Esophagus squamous epithelium (tissue), 5 donors: ENCODE measurements at regions not wholly inside any gene's neighbourhood (a gene's known extent, or its start where the extent isn't known, plus 50 kb on each side); places are given as distances from the start of the nearest gene placed in this dataset.
A peak's percentile ranks its signal among the peaks of the same experiment; 100 is the strongest.

Experiments
- DNase-seq: peaks from one replicate; lab custom pipeline; 2025; lab: John Stamatoyannopoulos, UW
- H3K27ac ChIP-seq, 4 donors: fragments of 200-600 bp; sonication (generic); one replicate each; pipeline ENCODE4 v1.5.1; 2016 to 2019; ENCODE audit warnings: mild to moderate bottlenecking in 1 of 4
- H3K27me3 ChIP-seq, 4 donors: fragments of 200-600 bp; sonication (generic); 1 replicate in 3 of 4; 2 replicates in 1 of 4; pipeline versions ENCODE4 v1.5.1 to v1.6.0; 2017 to 2021; ENCODE audit warnings: antibody characterized with exemption in 1 of 4
- H3K36me3 ChIP-seq, 3 donors: fragments of 200-600 bp; sonication (generic); one replicate each; pipeline ENCODE4 v1.5.1; 2016 to 2019
- H3K4me1 ChIP-seq, 3 donors: fragments of 200-600 bp; sonication (generic); one replicate each; pipeline ENCODE4 v1.5.1; 2017 to 2019
- H3K4me3 ChIP-seq, 4 donors: fragments of 200-600 bp; sonication (generic); 1 replicate in 3 of 4; 2 replicates in 1 of 4; pipeline ENCODE4 v1.5.1; 2016 to 2019; ENCODE audit warnings: mild to moderate bottlenecking in 2 of 4, moderate library complexity in 1 of 4
- H3K9me3 ChIP-seq, 3 donors: fragments of 200-600 bp; sonication (generic); one replicate each; pipeline ENCODE4 v1.5.1; 2016 to 2019
- POLR2A ChIP-seq, 4 donors: fragments of 450-650 bp; IDR thresholded peaks; one replicate each; pipeline ENCODE4 v1.6.1; 2017; ENCODE audit warnings: antibody characterized with exemption in 4 of 4, mild to moderate bottlenecking in 4 of 4, moderate library complexity in 3 of 4
- WGBS, 2 donors: methylation state at CpG; one replicate each; pipeline ENCODE4 v1.1.5; 2018; 5-methylcytosine and 5-hydroxymethylcytosine counted together
- intact Hi-C: fragments of 100-400 bp; cut with DNase I; formaldehyde crosslinking; loops from one replicate; pipeline ENCODE4 v1.15.0; 2022
- TF ChIP-seq, protein P1 (sequence below), 6 experiments: fragments of 450-650 bp in 4 of 6; fragments of 200-600 bp in 2 of 6; sonication (generic) in 2 of 6; IDR thresholded peaks; one replicate each; pipeline ENCODE4 v1.5.1; 2016 to 2019; ENCODE audit warnings: antibody characterized with exemption in 6 of 6, mild to moderate bottlenecking in 4 of 6, moderate library complexity in 4 of 6
- donor health status: DM: yes; HTN: yes; CAD: no.

DNA sequence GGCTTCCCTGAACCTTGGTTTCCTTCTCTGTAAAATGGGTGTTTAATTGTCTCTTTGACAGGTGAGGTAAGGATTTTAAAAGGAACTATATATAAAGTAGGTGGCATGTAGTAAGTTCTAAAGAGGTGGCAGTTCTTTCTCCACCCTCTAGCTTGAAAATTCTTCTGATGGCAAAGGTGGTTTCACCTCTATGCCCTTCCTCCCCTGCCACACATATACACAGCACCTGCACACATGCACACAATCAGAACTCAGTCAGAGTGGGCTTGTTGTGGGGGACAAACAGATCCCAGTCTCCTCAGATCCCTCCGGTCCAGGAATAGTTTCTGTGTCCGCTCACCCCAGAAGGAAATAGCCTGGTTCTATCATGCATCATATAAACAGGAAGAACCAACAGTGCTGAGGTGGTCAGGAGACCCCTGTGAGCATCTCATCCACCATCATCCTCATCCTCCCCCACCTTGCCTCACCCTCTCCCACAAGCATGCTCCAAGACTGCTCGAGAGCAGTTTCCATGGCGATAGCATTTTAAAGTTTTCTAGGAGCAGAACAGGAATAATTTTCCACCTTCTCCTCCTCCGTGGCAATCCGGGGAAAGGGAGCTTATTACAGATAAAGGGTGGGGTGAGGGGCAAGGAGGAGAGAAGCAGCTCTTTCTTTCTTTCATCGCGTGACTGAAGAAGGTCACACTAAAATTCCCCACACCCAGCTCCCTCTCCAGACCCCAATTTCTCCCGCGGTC, 123.6 kb downstream of the CHST1 start:
- Histone ChIP-seq H3K9me3 (no peaks in the 10 kb centered on the region), H3K4me3 (no peak overlapping the region), H3K27me3 (peaks cover 0 to 70% (median 0%) of the 10 kb centered on the region in 4 donors), H3K36me3 (no peaks in the 10 kb centered on the region), H3K4me1 (peaks cover 0 to 3% (median 0%) of the 10 kb centered on the region in 3 donors), H3K27ac (no peak overlapping the region)
- no peak for DNase-seq
- WGBS, 2 donors = 53 to 65% methylated on average over 9 to 10 of the region's 10 CpGs
- intact Hi-C loops = no loop called here
- TF ChIP-seq, protein P1, sequence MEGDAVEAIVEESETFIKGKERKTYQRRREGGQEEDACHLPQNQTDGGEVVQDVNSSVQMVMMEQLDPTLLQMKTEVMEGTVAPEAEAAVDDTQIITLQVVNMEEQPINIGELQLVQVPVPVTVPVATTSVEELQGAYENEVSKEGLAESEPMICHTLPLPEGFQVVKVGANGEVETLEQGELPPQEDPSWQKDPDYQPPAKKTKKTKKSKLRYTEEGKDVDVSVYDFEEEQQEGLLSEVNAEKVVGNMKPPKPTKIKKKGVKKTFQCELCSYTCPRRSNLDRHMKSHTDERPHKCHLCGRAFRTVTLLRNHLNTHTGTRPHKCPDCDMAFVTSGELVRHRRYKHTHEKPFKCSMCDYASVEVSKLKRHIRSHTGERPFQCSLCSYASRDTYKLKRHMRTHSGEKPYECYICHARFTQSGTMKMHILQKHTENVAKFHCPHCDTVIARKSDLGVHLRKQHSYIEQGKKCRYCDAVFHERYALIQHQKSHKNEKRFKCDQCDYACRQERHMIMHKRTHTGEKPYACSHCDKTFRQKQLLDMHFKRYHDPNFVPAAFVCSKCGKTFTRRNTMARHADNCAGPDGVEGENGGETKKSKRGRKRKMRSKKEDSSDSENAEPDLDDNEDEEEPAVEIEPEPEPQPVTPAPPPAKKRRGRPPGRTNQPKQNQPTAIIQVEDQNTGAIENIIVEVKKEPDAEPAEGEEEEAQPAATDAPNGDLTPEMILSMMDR (IDR thresholded peaks at IDR 0.05) = no peak
- TF ChIP-seq POLR2A (IDR thresholded peaks at IDR 0.05) = no peak

DNA sequence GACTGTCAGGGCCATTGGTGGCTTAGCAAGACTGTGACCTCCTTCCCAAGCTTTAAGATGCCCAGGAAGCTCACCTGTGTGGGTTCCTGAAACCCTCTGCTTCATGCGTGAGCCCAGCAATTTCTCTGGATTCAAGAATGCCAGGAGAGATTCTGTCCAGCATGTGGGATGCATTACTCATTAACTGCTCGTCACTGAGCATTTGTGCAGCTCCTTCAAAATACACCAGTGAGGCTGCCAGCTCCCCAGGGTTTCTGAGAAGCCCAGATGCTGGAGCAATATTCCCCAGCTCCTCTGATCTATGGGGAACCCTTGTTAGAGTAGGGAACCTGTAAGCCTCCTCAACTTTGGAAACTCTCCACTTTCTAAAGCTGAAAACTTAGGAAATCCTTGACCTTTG, 126.5 kb downstream of the CHST1 start:
- Histone ChIP-seq H3K4me3 (no peak overlapping the region), H3K9me3 (no peaks in the 10 kb centered on the region), H3K27me3 (peaks cover 0 to 45% (median 0%) of the 10 kb centered on the region in 4 donors), H3K4me1 (peaks cover 0 to 3% (median 0%) of the 10 kb centered on the region in 3 donors), H3K27ac (no peak overlapping the region), H3K36me3 (no peaks in the 10 kb centered on the region)
- WGBS, 2 donors = 33 to 50% methylated on average over 1 of the region's 2 CpGs
- DNase-seq = no peak
- no peak for TF ChIP-seq POLR2A (IDR thresholded peaks at IDR 0.05)
- TF ChIP-seq, protein P1 (IDR thresholded peaks at IDR 0.05) = no peak
- intact Hi-C loops = no loop called here

DNA sequence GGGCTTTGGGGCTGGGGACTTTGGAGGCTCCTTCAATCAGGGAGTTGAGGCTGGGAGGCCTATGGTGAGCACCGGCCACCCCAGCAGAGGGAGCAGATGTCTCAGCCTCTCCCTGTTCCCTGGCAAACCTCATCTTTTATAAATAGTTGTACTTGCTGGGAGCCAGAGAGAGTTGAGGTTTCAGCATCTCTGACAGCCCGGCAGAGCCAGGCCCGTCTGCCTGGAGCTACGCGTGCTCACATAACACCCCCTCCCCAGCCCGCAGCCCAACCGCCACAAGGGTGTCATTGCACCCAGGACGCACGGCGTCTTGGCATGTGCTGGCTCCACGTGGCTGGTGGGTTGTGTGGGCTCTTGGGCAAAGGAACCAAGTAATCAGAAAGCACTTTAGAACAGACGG, 127.1 kb downstream of the CHST1 start:
- Histone ChIP-seq H3K4me3 (no peak overlapping the region), H3K9me3 (no peaks in the 10 kb centered on the region), H3K27me3 (peaks cover 0 to 41% (median 0%) of the 10 kb centered on the region in 4 donors), H3K4me1 (peaks cover 0 to 3% (median 0%) of the 10 kb centered on the region in 3 donors), H3K27ac (peak overlapping the region in 2 of 4 donors; percentile 26 to 36), H3K36me3 (no peaks in the 10 kb centered on the region)
- intact Hi-C loops = no loop called here
- DNase-seq = no peak
- TF ChIP-seq, protein P1 (IDR thresholded peaks at IDR 0.05) = no peak
- WGBS, 2 donors = 31 to 51% methylated on average over 3 to 5 of the region's 12 CpGs

DNA sequence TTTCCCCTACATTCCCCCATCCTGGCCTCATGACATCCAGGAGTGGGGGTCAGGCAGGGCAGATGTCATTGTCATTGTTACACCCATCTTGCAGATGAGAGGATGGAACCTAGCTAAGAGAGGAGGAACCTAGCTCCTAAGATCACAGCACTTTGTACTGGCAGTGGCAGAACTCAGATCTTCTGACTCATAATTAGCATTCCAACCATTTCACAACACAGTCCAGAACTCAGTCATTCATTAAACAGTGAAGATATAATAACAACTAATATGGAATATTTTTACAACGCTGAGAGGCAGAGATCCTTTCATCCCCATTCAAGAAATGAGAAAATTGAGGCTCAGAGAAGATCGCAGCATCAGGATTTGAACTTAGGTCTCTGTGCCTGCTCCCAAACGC, 127.8 kb downstream of the CHST1 start:
- no peak overlapping the region for H3K4me3 ChIP-seq
- H3K4me1 ChIP-seq = peaks cover 0 to 3% (median 0%) of the 10 kb centered on the region in 3 donors
- TF ChIP-seq, protein P1 (IDR thresholded peaks at IDR 0.05) = no peak
- no peak for TF ChIP-seq POLR2A (IDR thresholded peaks at IDR 0.05)
- DNase-seq = no peak
- H3K36me3 ChIP-seq = no peaks in the 10 kb centered on the region
- H3K27ac ChIP-seq = peak overlapping the region in 2 of 4 donors; percentile 26 to 36
- 17 to 55% methylated on average over 1 to 3 of the region's 3 CpGs for WGBS, 2 donors
- no peaks in the 10 kb centered on the region for H3K9me3 ChIP-seq
- H3K27me3 ChIP-seq = peaks cover 0 to 41% (median 0%) of the 10 kb centered on the region in 4 donors
- intact Hi-C loops = no loop called here

DNA sequence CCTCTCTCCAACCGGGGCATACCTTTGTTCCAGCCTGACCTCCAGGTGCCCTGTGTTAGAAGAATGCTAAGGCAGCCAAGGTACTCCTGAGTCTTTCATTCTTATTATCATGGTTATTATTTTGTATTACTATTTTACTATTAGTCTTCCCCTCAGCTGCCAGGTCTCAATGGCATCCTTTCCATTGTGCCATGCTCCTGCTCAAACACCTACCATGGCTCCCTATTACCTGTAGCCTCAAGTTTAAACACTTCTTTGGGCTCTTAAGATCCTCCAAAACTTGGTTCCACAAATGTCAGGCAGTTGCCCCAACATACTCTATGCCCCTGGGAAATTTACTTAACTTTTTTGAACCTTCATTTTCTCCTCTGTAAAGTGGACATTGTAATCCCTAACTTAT, 130.4 kb downstream of the CHST1 start:
- no peak for TF ChIP-seq POLR2A (IDR thresholded peaks at IDR 0.05)
- TF ChIP-seq, protein P1 (IDR thresholded peaks at IDR 0.05) = no peak
- 50 to 67% methylated on average over 1 of the region's 1 CpG for WGBS, 2 donors
- intact Hi-C loops = no loop called here
- Histone ChIP-seq H3K9me3 (no peaks in the 10 kb centered on the region), H3K27ac (no peak overlapping the region), H3K27me3 (peaks cover 0 to 42% (median 0%) of the 10 kb centered on the region in 4 donors), H3K4me1 (peaks cover 0 to 3% (median 0%) of the 10 kb centered on the region in 3 donors), H3K36me3 (no peaks in the 10 kb centered on the region), H3K4me3 (no peak overlapping the region)
- DNase-seq = no peak
